ENCODE measurements at regions not wholly inside any gene's neighbourhood (a gene's known extent, or its start where the extent isn't known, plus 50 kb on each side); places are given as distances from the start of the nearest gene placed in this dataset.

DNA sequence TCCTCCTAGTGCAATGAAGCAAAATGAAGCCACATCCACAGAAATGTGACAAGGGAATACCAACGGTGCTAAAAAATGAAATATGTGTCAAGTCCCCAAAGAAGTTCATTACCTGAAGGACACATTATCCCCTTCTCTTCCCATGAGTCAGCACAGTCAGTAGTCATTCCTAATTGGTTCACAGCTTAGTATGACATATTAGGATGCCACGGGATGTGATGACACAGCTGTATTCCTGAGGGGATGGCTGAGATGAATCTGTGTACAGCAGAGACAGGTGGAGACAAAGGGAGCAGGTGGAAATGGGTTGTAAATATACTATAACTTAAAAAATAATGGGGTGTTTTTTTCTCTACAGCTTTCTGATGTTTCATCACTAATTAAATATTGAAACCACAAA is 273.4 kb downstream of the ARRDC4 start:
- H3K4me1 ChIP-seq (ENCODE audit: insufficient read depth, low read length), result no peaks in the 10 kb centered on the region
- H2AFZ ChIP-seq (ENCODE audit: low read length), result no peak overlapping the region
- no peak for ATAC-seq
- DNase-seq, result no peak
- intact Hi-C loops (cut with micrococcal nuclease), result no loop called here
- ChIA-PET CTCF (no interaction called here), POLR2A (ENCODE audit: unreplicated experiment) (no interaction called here)
- H3K4me3 ChIP-seq (ENCODE audit: low read length), result no peak overlapping the region
- H3K9ac ChIP-seq (ENCODE audit: low read length), result no peak overlapping the region
- H3K9me2 ChIP-seq (replicated peaks; ENCODE audit: low read length), result no peaks in the 10 kb centered on the region
- BruUV-seq (replicated peaks), result no TSS peak
- no peaks in the 10 kb centered on the region for H3K9me3 ChIP-seq (ENCODE audit: low read length)
- H3F3A ChIP-seq (ENCODE audit: low read length, unreplicated experiment), result no peaks in the 10 kb centered on the region
- H3K27me3 ChIP-seq (ENCODE audit: low read length), result no peaks in the 10 kb centered on the region
- H3K36me3 ChIP-seq (ENCODE audit: low read depth, low read length), result no peaks in the 10 kb centered on the region
- H3K27ac ChIP-seq (ENCODE audit: low read length), result no peak overlapping the region
- H4K20me1 ChIP-seq (ENCODE audit: low read length), result no peaks in the 10 kb centered on the region
- H3K4me2 ChIP-seq (ENCODE audit: low read length), result no peak overlapping the region
- TF ChIP-seq EZH2 (IDR thresholded peaks at IDR 0.05; ENCODE audit: low read length, unreplicated experiment), result no peak
- H3K79me2 ChIP-seq (ENCODE audit: low read length), result no peaks in the 10 kb centered on the region

DNA sequence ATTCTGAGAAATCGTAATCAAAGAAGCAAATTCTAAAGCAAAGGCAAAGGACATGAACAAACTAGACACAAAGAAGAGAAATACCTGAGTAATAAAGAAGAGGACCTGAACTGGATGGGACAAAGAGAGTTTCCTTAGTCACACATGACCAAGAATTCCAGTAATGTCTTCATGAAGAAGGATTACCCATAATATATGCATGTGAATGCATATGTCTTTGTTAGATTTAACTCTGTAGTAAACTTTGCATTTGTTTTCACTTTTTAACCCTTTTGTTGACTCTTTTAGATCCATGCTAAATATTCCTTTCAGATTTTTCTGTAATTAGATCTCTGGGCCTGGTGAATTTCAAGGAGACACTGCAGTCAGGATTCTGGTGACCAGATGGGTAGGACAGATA is 279.8 kb downstream of the ARRDC4 start:
- Histone ChIP-seq H3K27me3 (ENCODE audit: low read length) (no peaks in the 10 kb centered on the region), H3K36me3 (ENCODE audit: low read depth, low read length) (no peaks in the 10 kb centered on the region), H3K9me3 (ENCODE audit: low read length) (no peaks in the 10 kb centered on the region), H3K4me1 (ENCODE audit: insufficient read depth, low read length) (no peaks in the 10 kb centered on the region), H3K27ac (ENCODE audit: low read length) (no peak overlapping the region), H3K4me3 (ENCODE audit: low read length) (no peak overlapping the region), H3F3A (ENCODE audit: low read length, unreplicated experiment) (no peaks in the 10 kb centered on the region), H3K79me2 (ENCODE audit: low read length) (no peaks in the 10 kb centered on the region), H4K20me1 (ENCODE audit: low read length) (no peaks in the 10 kb centered on the region), H2AFZ (ENCODE audit: low read length) (no peak overlapping the region), H3K4me2 (ENCODE audit: low read length) (no peak overlapping the region), H3K9me2 (replicated peaks; ENCODE audit: low read length) (no peaks in the 10 kb centered on the region), H3K9ac (ENCODE audit: low read length) (no peak overlapping the region)
- DNase-seq, result no peak
- intact Hi-C loops (cut with micrococcal nuclease), result no loop called here
- no TSS peak for BruUV-seq (replicated peaks)
- ChIA-PET POLR2A (ENCODE audit: unreplicated experiment) (no interaction called here), CTCF (no interaction called here)
- ATAC-seq, result no peak
- TF ChIP-seq, protein P1, sequence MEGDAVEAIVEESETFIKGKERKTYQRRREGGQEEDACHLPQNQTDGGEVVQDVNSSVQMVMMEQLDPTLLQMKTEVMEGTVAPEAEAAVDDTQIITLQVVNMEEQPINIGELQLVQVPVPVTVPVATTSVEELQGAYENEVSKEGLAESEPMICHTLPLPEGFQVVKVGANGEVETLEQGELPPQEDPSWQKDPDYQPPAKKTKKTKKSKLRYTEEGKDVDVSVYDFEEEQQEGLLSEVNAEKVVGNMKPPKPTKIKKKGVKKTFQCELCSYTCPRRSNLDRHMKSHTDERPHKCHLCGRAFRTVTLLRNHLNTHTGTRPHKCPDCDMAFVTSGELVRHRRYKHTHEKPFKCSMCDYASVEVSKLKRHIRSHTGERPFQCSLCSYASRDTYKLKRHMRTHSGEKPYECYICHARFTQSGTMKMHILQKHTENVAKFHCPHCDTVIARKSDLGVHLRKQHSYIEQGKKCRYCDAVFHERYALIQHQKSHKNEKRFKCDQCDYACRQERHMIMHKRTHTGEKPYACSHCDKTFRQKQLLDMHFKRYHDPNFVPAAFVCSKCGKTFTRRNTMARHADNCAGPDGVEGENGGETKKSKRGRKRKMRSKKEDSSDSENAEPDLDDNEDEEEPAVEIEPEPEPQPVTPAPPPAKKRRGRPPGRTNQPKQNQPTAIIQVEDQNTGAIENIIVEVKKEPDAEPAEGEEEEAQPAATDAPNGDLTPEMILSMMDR (conservative IDR thresholded peaks at IDR 0.05; ENCODE audit: low read depth, low read length), result no peak
- TF ChIP-seq EZH2 (IDR thresholded peaks at IDR 0.05; ENCODE audit: low read length, unreplicated experiment) (no peak), EZH2phosphoT487 (IDR thresholded peaks at IDR 0.05; ENCODE audit: borderline replicate concordance, low read length) (no peak)

DNA sequence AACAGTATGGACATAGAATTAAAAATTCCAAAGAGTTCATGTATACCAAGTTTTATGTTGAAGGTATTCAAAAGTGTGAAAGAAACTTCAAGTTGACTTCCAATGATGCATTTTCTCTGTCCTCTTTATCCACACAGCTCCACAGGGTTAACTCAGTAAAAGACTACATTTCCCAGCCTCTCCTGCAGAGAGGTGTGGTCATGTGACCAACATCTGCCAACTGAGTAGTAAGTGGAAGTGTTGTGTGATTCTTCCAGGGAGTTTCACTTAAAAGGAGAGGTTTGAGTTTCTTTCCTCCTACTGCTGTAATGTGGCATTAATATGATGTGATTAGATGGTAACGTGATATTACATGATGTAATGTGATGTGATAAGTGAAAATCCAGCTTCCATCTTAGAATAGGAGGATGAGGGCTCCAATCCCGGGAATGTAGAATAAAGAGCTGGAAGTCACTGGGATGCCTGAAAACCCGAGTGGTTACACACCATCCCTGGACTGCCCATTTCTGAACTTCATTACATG is 280.6 kb downstream of the ARRDC4 start:
- H3K36me3 ChIP-seq (ENCODE audit: low read depth, low read length), result no peaks in the 10 kb centered on the region
- H3F3A ChIP-seq (ENCODE audit: low read length, unreplicated experiment), result no peaks in the 10 kb centered on the region
- POLR2A ChIA-PET (ENCODE audit: unreplicated experiment), result no interaction called here
- H3K4me3 ChIP-seq (ENCODE audit: low read length), result no peak overlapping the region
- H3K27ac ChIP-seq (ENCODE audit: low read length), result no peak overlapping the region
- H3K27me3 ChIP-seq (ENCODE audit: low read length), result no peaks in the 10 kb centered on the region
- no peak for DNase-seq
- no peaks in the 10 kb centered on the region for H3K79me2 ChIP-seq (ENCODE audit: low read length)
- no peak overlapping the region for H2AFZ ChIP-seq (ENCODE audit: low read length)
- no peak overlapping the region for H3K4me2 ChIP-seq (ENCODE audit: low read length)
- ATAC-seq, result no peak
- no peaks in the 10 kb centered on the region for H3K9me3 ChIP-seq (ENCODE audit: low read length)
- no peaks in the 10 kb centered on the region for H3K4me1 ChIP-seq (ENCODE audit: insufficient read depth, low read length)
- intact Hi-C loops (cut with micrococcal nuclease), result no loop called here
- CTCF ChIA-PET, result no interaction called here
- no TSS peak for BruUV-seq (replicated peaks)
- H3K9me2 ChIP-seq (replicated peaks; ENCODE audit: low read length), result no peaks in the 10 kb centered on the region
- H4K20me1 ChIP-seq (ENCODE audit: low read length), result no peaks in the 10 kb centered on the region
- no peak overlapping the region for H3K9ac ChIP-seq (ENCODE audit: low read length)
- no peak for TF ChIP-seq EZH2 (IDR thresholded peaks at IDR 0.05; ENCODE audit: low read length, unreplicated experiment)
- TF ChIP-seq EZH2phosphoT487 (IDR thresholded peaks at IDR 0.05; ENCODE audit: borderline replicate concordance, low read length), result no peak
- TF ChIP-seq, protein P1 (conservative IDR thresholded peaks at IDR 0.05; ENCODE audit: low read depth, low read length), result no peak
